OCI-LY3 (cell line): ENCODE measurements at regions not wholly inside any gene's neighbourhood (a gene's known extent, or its start where the extent isn't known, plus 50 kb on each side); places are given as distances from the start of the nearest gene placed in this dataset.

ENCODE experiments used
- H2AFZ ChIP-seq: fragments of 200-600, 300-600 bp; shearing (Covaris generic); 2 replicates; pipeline ENCODE4 v1.6.0; 2014; ENCODE audit warnings: antibody characterized with exemption, low read depth, low read length
- H3K27ac ChIP-seq: fragments of 200-600, 300-600 bp; sonication (generic); 2 replicates; pipeline ENCODE4 v1.5.1; 2014; ENCODE audit warnings: mild to moderate bottlenecking, low read length, moderate library complexity, mixed read lengths
- H3K27me3 ChIP-seq: fragments of 200-600, 300-600 bp; sonication (generic); 2 replicates; pipeline ENCODE4 v1.6.1; 2014; ENCODE audit warnings: low read depth, low read length, mixed read lengths
- H3K36me3 ChIP-seq: fragments of 200-600, 300-600 bp; sonication (generic); replicated peaks from 2 replicates; pipeline ENCODE3; 2014; ENCODE audit warnings: low read depth, low read length, mixed read lengths
- H3K4me1 ChIP-seq: fragments of 300-600, 200-600 bp; sonication (generic); 2 replicates; pipeline ENCODE4 v1.6.1; 2014; ENCODE audit warnings: low read length, mixed read lengths
- H3K4me2 ChIP-seq: fragments of 200-600, 300-600 bp; sonication (generic); 2 replicates; pipeline ENCODE4 v1.6.1; 2014; ENCODE audit warnings: low read length, mixed read lengths
- H3K4me3 ChIP-seq: fragments of 300-600, 200-600 bp; sonication (generic); 2 replicates; pipeline ENCODE4 v1.5.1; 2014; ENCODE audit warnings: antibody characterized with exemption, mild to moderate bottlenecking, low read length, moderate library complexity
- H3K79me2 ChIP-seq: fragments of 300-600, 200-600 bp; shearing (Covaris generic); 2 replicates; pipeline ENCODE4 v1.6.1; 2014; ENCODE audit warnings: mild to moderate bottlenecking, low read length, mixed read lengths
- H3K9ac ChIP-seq: fragments of 300-600, 200-600 bp; shearing (Covaris generic); 2 replicates; pipeline ENCODE4 v1.6.0; 2014; ENCODE audit warnings: mild to moderate bottlenecking, low read length, moderate library complexity
- H3K9me3 ChIP-seq: fragments of 200-600, 300-600 bp; shearing (Covaris generic); 2 replicates; pipeline ENCODE4 v1.6.1; 2014; ENCODE audit warnings: low read length, mixed read lengths; ENCODE audit not compliant: insufficient read depth
- H4K20me1 ChIP-seq: fragments of 200-600, 300-600 bp; sonication (generic); 2 replicates; pipeline ENCODE4 v1.6.1; 2016; ENCODE audit warnings: low read length, mixed read lengths; ENCODE audit not compliant: insufficient read depth
- EZH2phosphoT487 ChIP-seq: fragments of 200-600 bp; shearing (Covaris generic); IDR thresholded peaks from 2 replicates; pipeline ENCODE4 v1.6.1; 2018; ENCODE audit warnings: antibody characterized with exemption, mixed run types, low read depth
- TF ChIP-seq, protein P1 (sequence below): fragments of 200-600, 300-600 bp; sonication (generic); IDR thresholded peaks from 2 replicates; pipeline ENCODE4 v1.5.1; 2014; ENCODE audit warnings: antibody characterized with exemption, low read length, low read depth

DNA sequence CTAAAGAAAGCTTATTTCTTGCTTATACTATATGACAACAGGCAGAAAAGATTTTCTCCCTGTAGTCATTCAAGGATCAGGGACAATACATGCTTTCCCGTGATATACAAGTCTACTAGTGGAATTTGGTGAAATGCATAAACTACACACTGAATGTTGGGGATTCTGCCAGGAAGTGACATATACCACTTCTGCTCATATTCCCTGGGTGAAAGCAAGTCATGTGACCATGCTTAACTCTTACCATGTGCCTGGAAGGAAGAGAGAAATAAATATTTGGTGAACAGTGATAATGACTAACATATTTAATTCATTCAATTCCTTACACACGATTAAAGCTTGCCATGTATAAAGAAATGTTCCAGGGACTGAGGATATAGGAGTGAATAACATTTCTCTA is 534.6 kb downstream of the PPARGC1A start:
- Histone ChIP-seq H2AFZ (no peak overlapping the region), H3K4me3 (no peak overlapping the region), H3K4me1 (no peaks in the 10 kb centered on the region), H3K9ac (no peak overlapping the region), H4K20me1 (no peaks in the 10 kb centered on the region), H3K9me3 (no peaks in the 10 kb centered on the region), H3K36me3 (no peaks in the 10 kb centered on the region), H3K4me2 (no peak overlapping the region), H3K79me2 (no peaks in the 10 kb centered on the region), H3K27ac (no peak overlapping the region), H3K27me3 (no peaks in the 10 kb centered on the region)
- TF ChIP-seq, protein P1, sequence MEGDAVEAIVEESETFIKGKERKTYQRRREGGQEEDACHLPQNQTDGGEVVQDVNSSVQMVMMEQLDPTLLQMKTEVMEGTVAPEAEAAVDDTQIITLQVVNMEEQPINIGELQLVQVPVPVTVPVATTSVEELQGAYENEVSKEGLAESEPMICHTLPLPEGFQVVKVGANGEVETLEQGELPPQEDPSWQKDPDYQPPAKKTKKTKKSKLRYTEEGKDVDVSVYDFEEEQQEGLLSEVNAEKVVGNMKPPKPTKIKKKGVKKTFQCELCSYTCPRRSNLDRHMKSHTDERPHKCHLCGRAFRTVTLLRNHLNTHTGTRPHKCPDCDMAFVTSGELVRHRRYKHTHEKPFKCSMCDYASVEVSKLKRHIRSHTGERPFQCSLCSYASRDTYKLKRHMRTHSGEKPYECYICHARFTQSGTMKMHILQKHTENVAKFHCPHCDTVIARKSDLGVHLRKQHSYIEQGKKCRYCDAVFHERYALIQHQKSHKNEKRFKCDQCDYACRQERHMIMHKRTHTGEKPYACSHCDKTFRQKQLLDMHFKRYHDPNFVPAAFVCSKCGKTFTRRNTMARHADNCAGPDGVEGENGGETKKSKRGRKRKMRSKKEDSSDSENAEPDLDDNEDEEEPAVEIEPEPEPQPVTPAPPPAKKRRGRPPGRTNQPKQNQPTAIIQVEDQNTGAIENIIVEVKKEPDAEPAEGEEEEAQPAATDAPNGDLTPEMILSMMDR: no peak
- TF ChIP-seq EZH2phosphoT487: no peak

DNA sequence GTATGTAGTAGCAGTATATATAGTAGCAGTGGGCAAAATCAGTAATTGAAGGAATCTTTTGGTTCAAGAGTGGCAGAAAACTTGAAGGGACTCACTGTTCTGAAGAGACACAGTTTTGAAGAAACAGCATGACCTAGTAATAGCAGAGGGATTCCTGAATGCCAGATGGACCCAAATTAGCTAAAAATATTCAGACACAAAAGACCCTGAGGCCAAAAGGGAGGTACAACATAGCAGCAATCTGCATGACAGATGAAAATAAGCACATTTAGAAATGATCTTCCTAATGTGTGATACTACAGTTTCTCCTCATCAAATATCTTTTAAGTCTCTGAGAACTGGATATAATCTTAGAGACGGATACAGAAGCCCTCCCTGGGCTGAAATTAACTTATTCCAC is 536.6 kb downstream of the PPARGC1A start:
- TF ChIP-seq, protein P1: no peak
- no peak for TF ChIP-seq EZH2phosphoT487
- H3K9ac ChIP-seq: no peak overlapping the region
- H3K9me3 ChIP-seq: no peaks in the 10 kb centered on the region
- no peak overlapping the region for H3K4me2 ChIP-seq
- H3K79me2 ChIP-seq: no peaks in the 10 kb centered on the region
- H3K4me1 ChIP-seq: no peaks in the 10 kb centered on the region
- H3K36me3 ChIP-seq: no peaks in the 10 kb centered on the region
- no peaks in the 10 kb centered on the region for H4K20me1 ChIP-seq
- no peaks in the 10 kb centered on the region for H3K27me3 ChIP-seq
- H2AFZ ChIP-seq: no peak overlapping the region
- H3K27ac ChIP-seq: no peak overlapping the region
- no peak overlapping the region for H3K4me3 ChIP-seq

DNA sequence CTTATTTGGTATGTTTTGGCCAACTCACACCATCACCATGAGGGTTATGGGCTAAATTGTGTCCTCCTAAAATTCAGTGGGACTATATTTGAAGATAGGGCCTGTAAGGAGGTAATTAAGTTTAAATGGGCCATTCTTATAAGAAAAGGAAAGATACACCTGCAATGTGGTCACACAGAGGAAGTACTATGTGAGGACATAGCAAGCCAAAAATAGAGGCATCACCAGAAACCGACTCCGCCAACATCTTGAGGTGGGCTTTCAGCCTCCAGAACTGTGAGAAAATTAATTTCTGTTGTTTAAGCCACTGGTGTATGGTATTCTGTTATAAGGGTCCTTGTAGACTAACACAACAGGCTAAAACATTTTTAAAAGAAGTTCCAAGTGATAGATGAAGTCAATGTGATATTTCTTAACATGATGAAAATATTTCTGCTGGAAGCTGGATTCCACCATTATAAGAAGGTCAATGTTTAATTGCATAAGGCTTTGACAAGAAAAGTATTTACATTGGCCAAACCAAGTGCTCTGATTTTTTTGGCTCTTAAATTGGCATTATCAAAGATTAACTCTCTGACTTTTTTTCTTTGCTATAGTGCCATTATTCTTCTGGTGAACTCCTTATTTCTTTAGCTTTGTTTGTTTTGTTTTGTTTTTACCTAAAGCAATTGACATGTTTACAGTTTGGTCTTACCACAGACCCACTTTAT is 540.9 kb downstream of the PPARGC1A start:
- Histone ChIP-seq H3K79me2 (no peaks in the 10 kb centered on the region), H4K20me1 (no peaks in the 10 kb centered on the region), H3K9ac (no peak overlapping the region), H3K4me3 (no peak overlapping the region), H2AFZ (no peak overlapping the region), H3K27me3 (no peaks in the 10 kb centered on the region), H3K9me3 (no peaks in the 10 kb centered on the region), H3K27ac (no peak overlapping the region), H3K4me2 (no peak overlapping the region), H3K4me1 (no peaks in the 10 kb centered on the region), H3K36me3 (no peaks in the 10 kb centered on the region)
- TF ChIP-seq EZH2phosphoT487: no peak
- TF ChIP-seq, protein P1: no peak

DNA sequence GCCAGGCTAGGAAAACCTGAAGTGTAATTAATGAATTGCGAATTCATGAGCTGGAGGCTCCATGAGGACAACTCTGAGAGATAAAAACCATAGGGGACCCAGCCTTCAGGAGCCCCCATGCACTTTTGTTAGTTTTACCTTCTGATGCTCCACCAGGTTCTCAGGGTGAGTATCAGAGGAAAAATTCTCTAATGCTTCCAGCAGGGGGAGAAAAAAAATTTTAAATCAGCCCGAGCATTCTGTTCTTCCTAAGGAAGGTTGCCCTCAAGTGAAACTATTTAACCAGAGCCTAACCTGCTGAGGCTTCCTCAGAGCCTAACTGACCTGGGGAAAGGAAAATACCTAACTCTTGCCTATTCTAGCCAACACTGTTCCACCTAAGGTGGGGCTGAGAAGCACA is 552.6 kb downstream of the PPARGC1A start:
- no peak overlapping the region for H3K4me3 ChIP-seq
- no peaks in the 10 kb centered on the region for H4K20me1 ChIP-seq
- no peak overlapping the region for H3K27ac ChIP-seq
- no peaks in the 10 kb centered on the region for H3K9me3 ChIP-seq
- H3K4me2 ChIP-seq: no peak overlapping the region
- H3K36me3 ChIP-seq: no peaks in the 10 kb centered on the region
- H3K79me2 ChIP-seq: no peaks in the 10 kb centered on the region
- no peaks in the 10 kb centered on the region for H3K4me1 ChIP-seq
- no peak overlapping the region for H3K9ac ChIP-seq
- no peaks in the 10 kb centered on the region for H3K27me3 ChIP-seq
- TF ChIP-seq, protein P1: no peak
- TF ChIP-seq EZH2phosphoT487: no peak
- no peak overlapping the region for H2AFZ ChIP-seq
